GM23338 (cell line): ENCODE measurements at regions not wholly inside any gene's neighbourhood (a gene's known extent, or its start where the extent isn't known, plus 50 kb on each side); places are given as distances from the start of the nearest gene placed in this dataset.
A peak's percentile ranks its signal among the peaks of the same experiment; 100 is the strongest.

ENCODE experiments used
- ATAC-seq: fragments of 200-7000 bp; cut with Tn5 transposase; 3 replicates; pipeline ENCODE4 v1.9.1; 2020
- DNase-seq: peaks from one replicate; pipeline ENCODE4 v3.0.0-alpha.2; 2015; ENCODE audit warnings: low spot score
- H2AFZ ChIP-seq: fragments of 200-600 bp; sonication (generic); 2 replicates; pipeline ENCODE4 v1.8.0; 2016; ENCODE audit warnings: antibody characterized with exemption, mild to moderate bottlenecking, moderate library complexity
- H3F3A ChIP-seq: fragments of 200-600 bp; sonication (generic); replicated peaks from 2 replicates; pipeline ENCODE4 v1.8.0; 2017; ENCODE audit warnings: antibody characterized with exemption, mixed run types, low read depth
- H3K27ac ChIP-seq: fragments of 200-600 bp; sonication (generic); 2 replicates; pipeline ENCODE4 v1.6.1; 2016; ENCODE audit warnings: low read depth
- H3K27me3 ChIP-seq: fragments of 200-600 bp; sonication (generic); 2 replicates; pipeline ENCODE4 v1.8.0; 2016; ENCODE audit warnings: mild to moderate bottlenecking, mixed run types, moderate library complexity; ENCODE audit not compliant: insufficient read depth
- H3K36me3 ChIP-seq: fragments of 200-600 bp; sonication (generic); 2 replicates; pipeline ENCODE4 v1.8.0; 2016; ENCODE audit warnings: mild to moderate bottlenecking; ENCODE audit not compliant: insufficient read depth
- H3K4me1 ChIP-seq: fragments of 200-600 bp; sonication (generic); 2 replicates; pipeline ENCODE4 v1.8.0; 2016; ENCODE audit warnings: mild to moderate bottlenecking, moderate library complexity; ENCODE audit not compliant: insufficient read depth
- H3K4me2 ChIP-seq: fragments of 200-600 bp; sonication (generic); 2 replicates; pipeline ENCODE4 v1.7.1; 2017; ENCODE audit warnings: mixed run types
- H3K4me3 ChIP-seq: fragments of 200-600 bp; sonication (generic); 2 replicates; pipeline ENCODE4 v1.6.1; 2016; ENCODE audit warnings: mixed run types
- H3K79me2 ChIP-seq: fragments of 200-600 bp; sonication (generic); replicated peaks from 2 replicates; pipeline ENCODE4 v1.8.0; 2017; ENCODE audit warnings: mild to moderate bottlenecking; ENCODE audit not compliant: insufficient read depth
- H3K9me2 ChIP-seq: fragments of 200-600 bp; sonication (generic); 2 replicates; pipeline ENCODE4 v1.8.0; 2017; ENCODE audit not compliant: insufficient read depth
- H4K20me1 ChIP-seq: fragments of 200-600 bp; sonication (generic); replicated peaks from 2 replicates; pipeline ENCODE4 v1.8.0; 2017; ENCODE audit warnings: mild to moderate bottlenecking; ENCODE audit not compliant: insufficient read depth
- H3K27ac Mint-ChIP-seq: 2 replicates; pipeline ENCODE4 v1.8.0; 2020; ENCODE audit warnings: inconsistent platforms, mild to moderate bottlenecking, moderate library complexity, mixed read lengths
- H3K27me3 Mint-ChIP-seq: 3 replicates; pipeline ENCODE4 v1.8.0; 2022; ENCODE audit warnings: low read depth, mild to moderate bottlenecking, moderate library complexity, mixed read lengths, inconsistent platforms; ENCODE audit not compliant: insufficient read depth, poor library complexity
- H3K36me3 Mint-ChIP-seq: 3 replicates; pipeline ENCODE4 v1.8.0; 2021; ENCODE audit warnings: low read depth, mild to moderate bottlenecking, inconsistent platforms, moderate library complexity, mixed read lengths
- H3K4me1 Mint-ChIP-seq: 3 replicates; pipeline ENCODE4 v1.8.0; 2020; ENCODE audit warnings: mild to moderate bottlenecking, inconsistent platforms, mixed read lengths
- H3K4me3 Mint-ChIP-seq: 3 replicates; pipeline ENCODE4 v1.8.0; 2021; ENCODE audit warnings: moderate library complexity, mild to moderate bottlenecking, inconsistent platforms, mixed read lengths
- H3K9me3 Mint-ChIP-seq: 3 replicates; pipeline ENCODE4 v1.8.0; 2020; ENCODE audit warnings: moderate library complexity, mild to moderate bottlenecking, inconsistent platforms, mixed read lengths
- CREB1 ChIP-seq: fragments of 250-450 bp; sonication (Bioruptor Pico); IDR thresholded peaks from 2 replicates; pipeline ENCODE4 v1.5.0; 2020; ENCODE audit warnings: low read depth, mild to moderate bottlenecking, moderate library complexity
- EZH2 ChIP-seq: fragments of 200-600 bp; sonication (generic); IDR thresholded peaks from one replicate; pipeline ENCODE4 v1.8.0; 2017; ENCODE audit warnings: antibody characterized with exemption, mild to moderate bottlenecking, low read depth; ENCODE audit not compliant: unreplicated experiment
- EZH2phosphoT487 ChIP-seq: fragments of 200-600 bp; sonication (generic); IDR thresholded peaks from one replicate; pipeline ENCODE4 v1.8.1; 2018; ENCODE audit warnings: antibody characterized with exemption; ENCODE audit not compliant: unreplicated experiment
- JUNB ChIP-seq: IDR thresholded peaks from one replicate; pipeline ENCODE4 v1.6.1; 2016; ENCODE audit warnings: antibody characterized with exemption; ENCODE audit not compliant: unreplicated experiment
- NANOG ChIP-seq: IDR thresholded peaks from 2 replicates; pipeline ENCODE4 v1.6.1; 2016; ENCODE audit warnings: antibody characterized with exemption, borderline replicate concordance
- POLR2AphosphoS5 ChIP-seq: IDR thresholded peaks from 2 replicates; pipeline ENCODE4 v1.6.1; 2016; ENCODE audit warnings: antibody characterized with exemption, low read depth
- STAT1 ChIP-seq: IDR thresholded peaks from one replicate; pipeline ENCODE4 v1.6.1; 2016; ENCODE audit warnings: antibody characterized with exemption; ENCODE audit not compliant: unreplicated experiment
- ZNF114 ChIP-seq: fragments of 250-450 bp; sonication (Bioruptor Pico); IDR thresholded peaks from 2 replicates; pipeline ENCODE4 v1.5.0; 2020; ENCODE audit warnings: mild to moderate bottlenecking, moderate library complexity
- ZNF331 ChIP-seq: fragments of 250-450 bp; sonication (Bioruptor Pico); IDR thresholded peaks from 2 replicates; pipeline ENCODE4 v1.5.0; 2020; ENCODE audit warnings: low read depth, mild to moderate bottlenecking, moderate library complexity
- TF ChIP-seq, protein P1 (sequence below): IDR thresholded peaks from 2 replicates; pipeline ENCODE4 v1.6.1; 2016; ENCODE audit warnings: antibody characterized with exemption
- TF ChIP-seq, protein P2 (sequence below), 2 experiments: fragments of 200-600 bp in 1 of 2; sonication (generic) in 1 of 2; conservative IDR thresholded peaks; 2 replicates each; pipeline versions ENCODE4 v1.5.1 to v1.6.1; 2016 to 2017; ENCODE audit warnings: antibody characterized with exemption in 2 of 2, low read depth in 2 of 2, mild to moderate bottlenecking in 2 of 2, moderate library complexity in 1 of 2
- TF ChIP-seq, protein P3 (sequence below): fragments of 250-450 bp; sonication (Bioruptor Pico); IDR thresholded peaks from 2 replicates; pipeline ENCODE4 v1.5.0; 2020; ENCODE audit warnings: mild to moderate bottlenecking, moderate library complexity
- TF ChIP-seq, protein P4 (sequence below): IDR thresholded peaks from one replicate; pipeline ENCODE4 v1.6.1; 2018; ENCODE audit warnings: antibody characterized with exemption; ENCODE audit not compliant: unreplicated experiment

DNA sequence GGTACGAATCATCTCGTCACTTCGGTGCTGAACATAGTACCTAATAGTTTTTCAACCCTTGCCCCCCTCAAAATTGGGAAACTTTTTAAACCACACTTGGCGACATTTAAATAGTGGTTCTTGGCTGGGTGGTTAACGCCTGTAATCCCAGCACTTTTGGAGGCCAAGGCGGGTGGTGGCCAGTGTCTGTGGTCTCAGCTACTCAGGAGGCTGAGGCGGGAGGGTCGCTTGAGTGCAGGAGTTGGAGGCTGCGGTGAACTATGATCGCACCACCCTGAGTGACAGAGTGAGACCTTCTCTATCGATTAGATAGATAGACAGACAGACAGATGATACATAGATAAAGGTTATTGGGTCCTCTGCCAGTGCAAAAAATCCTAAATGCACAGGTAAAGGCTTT lies 55.5 kb upstream of the RASAL2 start:
- no peaks in the 10 kb centered on the region for H3K9me2 ChIP-seq
- H3K4me3 ChIP-seq: peak overlapping the region; percentile 67
- H3F3A ChIP-seq: peaks cover 9% of the 10 kb centered on the region
- H3K79me2 ChIP-seq: no peaks in the 10 kb centered on the region
- H3K27ac ChIP-seq: no peak overlapping the region
- Mint-ChIP-seq H3K27me3 (peaks cover 2% of the 10 kb centered on the region), H3K4me3 (peak overlapping the region; percentile 63; the same call in 2 of the 3 replicates), H3K4me1 (peaks cover 12% of the 10 kb centered on the region), H3K9me3 (peaks cover 11% of the 10 kb centered on the region; the same call in 2 of the 3 replicates), H3K27ac (no peak overlapping the region), H3K36me3 (0 out of 3 replicates have a peak, but pooled peaks cover 4% of the 10 kb centered on the region)
- peak overlapping the region; percentile 50 for H3K4me2 ChIP-seq
- no peaks in the 10 kb centered on the region for H3K27me3 ChIP-seq
- TF ChIP-seq, protein P1, sequence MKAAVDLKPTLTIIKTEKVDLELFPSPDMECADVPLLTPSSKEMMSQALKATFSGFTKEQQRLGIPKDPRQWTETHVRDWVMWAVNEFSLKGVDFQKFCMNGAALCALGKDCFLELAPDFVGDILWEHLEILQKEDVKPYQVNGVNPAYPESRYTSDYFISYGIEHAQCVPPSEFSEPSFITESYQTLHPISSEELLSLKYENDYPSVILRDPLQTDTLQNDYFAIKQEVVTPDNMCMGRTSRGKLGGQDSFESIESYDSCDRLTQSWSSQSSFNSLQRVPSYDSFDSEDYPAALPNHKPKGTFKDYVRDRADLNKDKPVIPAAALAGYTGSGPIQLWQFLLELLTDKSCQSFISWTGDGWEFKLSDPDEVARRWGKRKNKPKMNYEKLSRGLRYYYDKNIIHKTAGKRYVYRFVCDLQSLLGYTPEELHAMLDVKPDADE: no peak
- TF ChIP-seq EZH2 (no peak), NANOG (no peak), JUNB (no peak), ZNF114 (CRISPR knock-in tag) (no peak), CREB1 (CRISPR knock-in tag) (no peak), STAT1 (no peak), EZH2phosphoT487 (no peak), POLR2AphosphoS5 (no peak), ZNF331 (CRISPR knock-in tag) (no peak)
- TF ChIP-seq, protein P2, sequence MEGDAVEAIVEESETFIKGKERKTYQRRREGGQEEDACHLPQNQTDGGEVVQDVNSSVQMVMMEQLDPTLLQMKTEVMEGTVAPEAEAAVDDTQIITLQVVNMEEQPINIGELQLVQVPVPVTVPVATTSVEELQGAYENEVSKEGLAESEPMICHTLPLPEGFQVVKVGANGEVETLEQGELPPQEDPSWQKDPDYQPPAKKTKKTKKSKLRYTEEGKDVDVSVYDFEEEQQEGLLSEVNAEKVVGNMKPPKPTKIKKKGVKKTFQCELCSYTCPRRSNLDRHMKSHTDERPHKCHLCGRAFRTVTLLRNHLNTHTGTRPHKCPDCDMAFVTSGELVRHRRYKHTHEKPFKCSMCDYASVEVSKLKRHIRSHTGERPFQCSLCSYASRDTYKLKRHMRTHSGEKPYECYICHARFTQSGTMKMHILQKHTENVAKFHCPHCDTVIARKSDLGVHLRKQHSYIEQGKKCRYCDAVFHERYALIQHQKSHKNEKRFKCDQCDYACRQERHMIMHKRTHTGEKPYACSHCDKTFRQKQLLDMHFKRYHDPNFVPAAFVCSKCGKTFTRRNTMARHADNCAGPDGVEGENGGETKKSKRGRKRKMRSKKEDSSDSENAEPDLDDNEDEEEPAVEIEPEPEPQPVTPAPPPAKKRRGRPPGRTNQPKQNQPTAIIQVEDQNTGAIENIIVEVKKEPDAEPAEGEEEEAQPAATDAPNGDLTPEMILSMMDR (conservative IDR thresholded peaks at IDR 0.05; ENCODE audit: low read depth in 2 of 2): no peak
- TF ChIP-seq, protein P3, sequence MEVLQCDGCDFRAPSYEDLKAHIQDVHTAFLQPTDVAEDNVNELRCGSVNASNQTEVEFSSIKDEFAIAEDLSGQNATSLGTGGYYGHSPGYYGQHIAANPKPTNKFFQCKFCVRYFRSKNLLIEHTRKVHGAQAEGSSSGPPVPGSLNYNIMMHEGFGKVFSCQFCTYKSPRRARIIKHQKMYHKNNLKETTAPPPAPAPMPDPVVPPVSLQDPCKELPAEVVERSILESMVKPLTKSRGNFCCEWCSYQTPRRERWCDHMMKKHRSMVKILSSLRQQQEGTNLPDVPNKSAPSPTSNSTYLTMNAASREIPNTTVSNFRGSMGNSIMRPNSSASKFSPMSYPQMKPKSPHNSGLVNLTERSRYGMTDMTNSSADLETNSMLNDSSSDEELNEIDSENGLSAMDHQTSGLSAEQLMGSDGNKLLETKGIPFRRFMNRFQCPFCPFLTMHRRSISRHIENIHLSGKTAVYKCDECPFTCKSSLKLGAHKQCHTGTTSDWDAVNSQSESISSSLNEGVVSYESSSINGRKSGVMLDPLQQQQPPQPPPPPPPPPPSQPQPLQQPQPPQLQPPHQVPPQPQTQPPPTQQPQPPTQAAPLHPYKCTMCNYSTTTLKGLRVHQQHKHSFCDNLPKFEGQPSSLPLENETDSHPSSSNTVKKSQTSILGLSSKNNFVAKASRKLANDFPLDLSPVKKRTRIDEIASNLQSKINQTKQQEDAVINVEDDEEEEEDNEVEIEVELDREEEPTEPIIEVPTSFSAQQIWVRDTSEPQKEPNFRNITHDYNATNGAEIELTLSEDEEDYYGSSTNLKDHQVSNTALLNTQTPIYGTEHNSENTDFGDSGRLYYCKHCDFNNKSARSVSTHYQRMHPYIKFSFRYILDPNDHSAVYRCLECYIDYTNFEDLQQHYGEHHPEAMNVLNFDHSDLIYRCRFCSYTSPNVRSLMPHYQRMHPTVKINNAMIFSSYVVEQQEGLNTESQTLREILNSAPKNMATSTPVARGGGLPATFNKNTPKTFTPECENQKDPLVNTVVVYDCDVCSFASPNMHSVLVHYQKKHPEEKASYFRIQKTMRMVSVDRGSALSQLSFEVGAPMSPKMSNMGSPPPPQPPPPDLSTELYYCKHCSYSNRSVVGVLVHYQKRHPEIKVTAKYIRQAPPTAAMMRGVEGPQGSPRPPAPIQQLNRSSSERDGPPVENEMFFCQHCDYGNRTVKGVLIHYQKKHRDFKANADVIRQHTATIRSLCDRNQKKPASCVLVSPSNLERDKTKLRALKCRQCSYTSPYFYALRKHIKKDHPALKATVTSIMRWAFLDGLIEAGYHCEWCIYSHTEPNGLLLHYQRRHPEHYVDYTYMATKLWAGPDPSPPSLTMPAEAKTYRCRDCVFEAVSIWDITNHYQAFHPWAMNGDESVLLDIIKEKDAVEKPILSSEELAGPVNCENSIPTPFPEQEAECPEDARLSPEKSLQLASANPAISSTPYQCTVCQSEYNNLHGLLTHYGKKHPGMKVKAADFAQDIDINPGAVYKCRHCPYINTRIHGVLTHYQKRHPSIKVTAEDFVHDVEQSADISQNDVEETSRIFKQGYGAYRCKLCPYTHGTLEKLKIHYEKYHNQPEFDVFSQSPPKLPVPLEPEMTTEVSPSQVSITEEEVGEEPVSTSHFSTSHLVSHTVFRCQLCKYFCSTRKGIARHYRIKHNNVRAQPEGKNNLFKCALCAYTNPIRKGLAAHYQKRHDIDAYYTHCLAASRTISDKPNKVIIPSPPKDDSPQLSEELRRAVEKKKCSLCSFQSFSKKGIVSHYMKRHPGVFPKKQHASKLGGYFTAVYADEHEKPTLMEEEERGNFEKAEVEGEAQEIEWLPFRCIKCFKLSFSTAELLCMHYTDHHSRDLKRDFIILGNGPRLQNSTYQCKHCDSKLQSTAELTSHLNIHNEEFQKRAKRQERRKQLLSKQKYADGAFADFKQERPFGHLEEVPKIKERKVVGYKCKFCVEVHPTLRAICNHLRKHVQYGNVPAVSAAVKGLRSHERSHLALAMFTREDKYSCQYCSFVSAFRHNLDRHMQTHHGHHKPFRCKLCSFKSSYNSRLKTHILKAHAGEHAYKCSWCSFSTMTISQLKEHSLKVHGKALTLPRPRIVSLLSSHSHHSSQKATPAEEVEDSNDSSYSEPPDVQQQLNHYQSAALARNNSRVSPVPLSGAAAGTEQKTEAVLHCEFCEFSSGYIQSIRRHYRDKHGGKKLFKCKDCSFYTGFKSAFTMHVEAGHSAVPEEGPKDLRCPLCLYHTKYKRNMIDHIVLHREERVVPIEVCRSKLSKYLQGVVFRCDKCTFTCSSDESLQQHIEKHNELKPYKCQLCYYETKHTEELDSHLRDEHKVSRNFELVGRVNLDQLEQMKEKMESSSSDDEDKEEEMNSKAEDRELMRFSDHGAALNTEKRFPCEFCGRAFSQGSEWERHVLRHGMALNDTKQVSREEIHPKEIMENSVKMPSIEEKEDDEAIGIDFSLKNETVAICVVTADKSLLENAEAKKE (CRISPR knock-in tag): no peak
- TF ChIP-seq, protein P4, sequence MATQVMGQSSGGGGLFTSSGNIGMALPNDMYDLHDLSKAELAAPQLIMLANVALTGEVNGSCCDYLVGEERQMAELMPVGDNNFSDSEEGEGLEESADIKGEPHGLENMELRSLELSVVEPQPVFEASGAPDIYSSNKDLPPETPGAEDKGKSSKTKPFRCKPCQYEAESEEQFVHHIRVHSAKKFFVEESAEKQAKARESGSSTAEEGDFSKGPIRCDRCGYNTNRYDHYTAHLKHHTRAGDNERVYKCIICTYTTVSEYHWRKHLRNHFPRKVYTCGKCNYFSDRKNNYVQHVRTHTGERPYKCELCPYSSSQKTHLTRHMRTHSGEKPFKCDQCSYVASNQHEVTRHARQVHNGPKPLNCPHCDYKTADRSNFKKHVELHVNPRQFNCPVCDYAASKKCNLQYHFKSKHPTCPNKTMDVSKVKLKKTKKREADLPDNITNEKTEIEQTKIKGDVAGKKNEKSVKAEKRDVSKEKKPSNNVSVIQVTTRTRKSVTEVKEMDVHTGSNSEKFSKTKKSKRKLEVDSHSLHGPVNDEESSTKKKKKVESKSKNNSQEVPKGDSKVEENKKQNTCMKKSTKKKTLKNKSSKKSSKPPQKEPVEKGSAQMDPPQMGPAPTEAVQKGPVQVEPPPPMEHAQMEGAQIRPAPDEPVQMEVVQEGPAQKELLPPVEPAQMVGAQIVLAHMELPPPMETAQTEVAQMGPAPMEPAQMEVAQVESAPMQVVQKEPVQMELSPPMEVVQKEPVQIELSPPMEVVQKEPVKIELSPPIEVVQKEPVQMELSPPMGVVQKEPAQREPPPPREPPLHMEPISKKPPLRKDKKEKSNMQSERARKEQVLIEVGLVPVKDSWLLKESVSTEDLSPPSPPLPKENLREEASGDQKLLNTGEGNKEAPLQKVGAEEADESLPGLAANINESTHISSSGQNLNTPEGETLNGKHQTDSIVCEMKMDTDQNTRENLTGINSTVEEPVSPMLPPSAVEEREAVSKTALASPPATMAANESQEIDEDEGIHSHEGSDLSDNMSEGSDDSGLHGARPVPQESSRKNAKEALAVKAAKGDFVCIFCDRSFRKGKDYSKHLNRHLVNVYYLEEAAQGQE: no peak
- H3K4me1 ChIP-seq: peaks cover 11% of the 10 kb centered on the region; the same call in 1 of the 2 replicates
- no peak for DNase-seq
- ATAC-seq: no peak
- H4K20me1 ChIP-seq: no peaks in the 10 kb centered on the region
- peak overlapping the region; percentile 53; the same call in 1 of the 2 replicates for H2AFZ ChIP-seq
- H3K36me3 ChIP-seq: no peaks in the 10 kb centered on the region
